Stomach (tissue), 8 donors: ENCODE measurements at regions not wholly inside any gene's neighbourhood (a gene's known extent, or its start where the extent isn't known, plus 50 kb on each side); places are given as distances from the start of the nearest gene placed in this dataset.

Experiments
- DNase-seq, 2 donors: peaks; one replicate each; pipeline versions ENCODE4 v3.0.0 to v3.0.0-alpha.2; 2013 to 2019
- H3K27ac ChIP-seq, 5 donors: fragments of 200-600 bp in 4 of 5; sonication (generic) in 4 of 5; one replicate each; pipeline ENCODE4 v1.5.1; 2013 to 2019; ENCODE audit warnings: mild to moderate bottlenecking in 1 of 5, moderate library complexity in 1 of 5
- H3K27me3 ChIP-seq, 3 donors: fragments of 200-600 bp; sonication (generic); one replicate each; pipeline ENCODE4 v1.5.1; 2017 to 2019; ENCODE audit warnings: mixed run types in 1 of 3
- H3K36me3 ChIP-seq, 4 donors: fragments of 200-600 bp; sonication (generic); 1 replicate in 3 of 4; 2 replicates in 1 of 4; pipeline ENCODE4 v1.5.1; 2016 to 2019
- H3K4me1 ChIP-seq, 4 donors: fragments of 200-600 bp; sonication (generic); one replicate each; pipeline ENCODE4 v1.5.1; 2016 to 2019
- H3K4me3 ChIP-seq, 4 donors: fragments of 200-600 bp; sonication (generic) in 3 of 4; one replicate each; pipeline ENCODE4 v1.5.1; 2016 to 2019; ENCODE audit warnings: mild to moderate bottlenecking in 1 of 4
- H3K9me3 ChIP-seq, 4 donors: fragments of 200-600 bp; sonication (generic); one replicate each; pipeline ENCODE4 v1.5.1; 2016 to 2019
- EP300 ChIP-seq: sonication (generic); formaldehyde crosslinking; IDR thresholded peaks from one replicate; pipeline ENCODE4 v1.6.1; 2017; ENCODE audit warnings: antibody characterized with exemption
- POLR2A ChIP-seq, 4 donors: fragments of 450-650 bp; IDR thresholded peaks; one replicate each; pipeline ENCODE4 v1.6.1; 2016; ENCODE audit warnings: antibody characterized with exemption in 4 of 4, control low read depth in 2 of 4, mild to moderate bottlenecking in 1 of 4, moderate library complexity in 1 of 4
- POLR2AphosphoS5 ChIP-seq, 3 donors: sonication (generic); formaldehyde crosslinking; IDR thresholded peaks; one replicate each; pipeline ENCODE4 v1.6.1; 2016; ENCODE audit warnings: antibody characterized with exemption in 3 of 3
- WGBS, 5 donors: extraction: QIAGEN DNeasy Blood & Tissue Kit in 3 of 5; methylation state at CpG; one replicate each; pipeline versions ENCODE4 v1.1.5 to v1.1.7; 2013 to 2018; 5-methylcytosine and 5-hydroxymethylcytosine counted together
- intact Hi-C: fragments of 100-400 bp; cut with DNase I; formaldehyde crosslinking; loops from one replicate; pipeline ENCODE4 v1.15.1; 2023; ENCODE audit warnings: low total_unique reads
- TF ChIP-seq, protein P1 (sequence below), 7 experiments: fragments of 450-650 bp in 4 of 7; fragments of 200-600 bp in 3 of 7; sonication (generic) in 3 of 7; IDR thresholded peaks; one replicate each; pipeline ENCODE4 v1.5.1; 2016 to 2019; ENCODE audit warnings: antibody characterized with exemption in 7 of 7, control low read depth in 2 of 7, mild to moderate bottlenecking in 1 of 7
- donor health status: healthy with polysubstance abuse.
- donor health status: Bipolar disorder and iron deficiency.
- donor health status: healthy.

DNA sequence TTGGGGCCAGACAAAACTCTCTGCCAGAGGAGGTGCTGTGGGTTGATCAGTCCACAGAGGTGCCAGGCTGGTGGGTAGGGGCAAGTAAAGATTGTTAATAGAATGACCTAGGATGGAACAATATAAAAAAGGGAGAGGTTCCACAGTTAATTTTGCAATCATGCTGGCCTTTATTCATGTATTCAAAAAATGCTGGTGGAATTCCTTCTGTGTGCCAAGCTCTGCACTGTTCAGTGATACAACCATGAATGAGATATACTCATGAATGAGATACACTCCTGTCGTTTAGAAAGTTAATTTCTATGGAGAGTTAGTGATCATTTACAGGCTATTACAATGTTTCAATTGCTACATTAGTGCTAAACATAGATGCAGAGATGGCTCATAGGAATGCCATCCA is 252.6 kb upstream of the RMST start:
- DNase-seq, result no peak
- 56 to 83% (median 65%) methylated on average over 1 of the region's 1 CpG for WGBS, 5 donors
- Histone ChIP-seq H3K4me1 (no peaks in the 10 kb centered on the region), H3K4me3 (no peak overlapping the region), H3K27ac (no peak overlapping the region), H3K9me3 (peaks cover 0 to 5% (median 0%) of the 10 kb centered on the region in 4 donors), H3K36me3 (no peaks in the 10 kb centered on the region), H3K27me3 (no peaks in the 10 kb centered on the region)
- no peak for TF ChIP-seq POLR2A (IDR thresholded peaks at IDR 0.05)
- TF ChIP-seq EP300, result no peak
- no peak for TF ChIP-seq POLR2AphosphoS5 (IDR thresholded peaks at IDR 0.05)
- TF ChIP-seq, protein P1, sequence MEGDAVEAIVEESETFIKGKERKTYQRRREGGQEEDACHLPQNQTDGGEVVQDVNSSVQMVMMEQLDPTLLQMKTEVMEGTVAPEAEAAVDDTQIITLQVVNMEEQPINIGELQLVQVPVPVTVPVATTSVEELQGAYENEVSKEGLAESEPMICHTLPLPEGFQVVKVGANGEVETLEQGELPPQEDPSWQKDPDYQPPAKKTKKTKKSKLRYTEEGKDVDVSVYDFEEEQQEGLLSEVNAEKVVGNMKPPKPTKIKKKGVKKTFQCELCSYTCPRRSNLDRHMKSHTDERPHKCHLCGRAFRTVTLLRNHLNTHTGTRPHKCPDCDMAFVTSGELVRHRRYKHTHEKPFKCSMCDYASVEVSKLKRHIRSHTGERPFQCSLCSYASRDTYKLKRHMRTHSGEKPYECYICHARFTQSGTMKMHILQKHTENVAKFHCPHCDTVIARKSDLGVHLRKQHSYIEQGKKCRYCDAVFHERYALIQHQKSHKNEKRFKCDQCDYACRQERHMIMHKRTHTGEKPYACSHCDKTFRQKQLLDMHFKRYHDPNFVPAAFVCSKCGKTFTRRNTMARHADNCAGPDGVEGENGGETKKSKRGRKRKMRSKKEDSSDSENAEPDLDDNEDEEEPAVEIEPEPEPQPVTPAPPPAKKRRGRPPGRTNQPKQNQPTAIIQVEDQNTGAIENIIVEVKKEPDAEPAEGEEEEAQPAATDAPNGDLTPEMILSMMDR (IDR thresholded peaks at IDR 0.05), result no peak
- intact Hi-C loops, result no loop called here

GRCh38 chr12:97211416-97211930 is 251.1 kb upstream of the RMST start:
- H3K27ac ChIP-seq, result no peak overlapping the region
- intact Hi-C loops, result no loop called here
- no peaks in the 10 kb centered on the region for H3K4me1 ChIP-seq
- 58 to 70% (median 67%) methylated on average over 1 of the region's 1 CpG for whole genome bisulfite sequencing, 5 donors
- H3K9me3 ChIP-seq, result no peaks in the 10 kb centered on the region
- no peak overlapping the region for H3K4me3 ChIP-seq
- no peaks in the 10 kb centered on the region for H3K27me3 ChIP-seq
- no peaks in the 10 kb centered on the region for H3K36me3 ChIP-seq
- TF ChIP-seq EP300, result no peak
- DNase-seq, result no peak

DNA sequence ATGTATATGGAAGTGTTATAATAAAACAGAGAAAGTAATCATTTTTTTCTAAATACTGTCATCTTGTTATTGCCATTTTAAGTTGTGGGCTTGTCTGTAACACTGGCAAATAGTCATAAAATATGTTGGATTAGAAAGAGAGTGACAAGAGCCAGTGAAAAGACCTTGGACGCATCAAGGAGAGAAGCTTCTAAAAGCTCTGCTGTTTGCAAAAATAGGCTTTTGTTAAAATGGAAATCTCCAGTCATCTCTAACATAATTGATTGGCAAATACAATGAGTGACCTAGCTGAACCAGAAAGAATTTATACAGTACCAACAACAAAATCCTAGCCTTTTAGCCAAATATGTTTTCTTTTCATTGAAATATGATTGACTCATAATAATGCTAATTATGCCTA is 245.8 kb upstream of the RMST start:
- Histone ChIP-seq H3K27me3 (no peaks in the 10 kb centered on the region), H3K36me3 (no peaks in the 10 kb centered on the region), H3K4me1 (no peaks in the 10 kb centered on the region), H3K9me3 (no peaks in the 10 kb centered on the region), H3K27ac (no peak overlapping the region), H3K4me3 (no peak overlapping the region)
- WGBS, 5 donors, result 69 to 87% (median 77%) methylated on average over 1 of the region's 1 CpG
- TF ChIP-seq EP300, result no peak
- no peak for DNase-seq
- intact Hi-C loops, result no loop called here

DNA sequence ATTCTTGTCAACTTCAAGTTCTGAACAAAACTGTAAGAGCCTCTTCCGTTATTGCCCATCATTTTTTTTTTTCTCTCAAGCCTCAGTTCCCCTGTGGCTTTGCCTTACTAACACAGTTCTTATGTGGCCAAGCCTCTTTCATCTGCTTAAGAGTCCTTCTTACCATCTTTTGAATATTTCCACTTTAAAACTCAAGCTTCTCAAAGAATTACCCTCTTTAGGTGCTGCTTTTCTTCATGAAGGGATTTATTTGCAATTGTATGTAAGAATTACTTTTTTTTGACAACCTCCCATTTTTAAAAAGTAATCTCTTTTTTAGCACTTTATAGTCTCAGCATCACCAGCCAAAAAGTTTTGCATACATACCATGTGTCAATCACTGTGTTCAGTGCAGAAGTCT is 240.2 kb upstream of the RMST start:
- WGBS, 5 donors, result 74 to 85% (median 83%) methylated on average over 1 of the region's 1 CpG
- TF ChIP-seq, protein P1 (IDR thresholded peaks at IDR 0.05), result no peak
- TF ChIP-seq POLR2A (IDR thresholded peaks at IDR 0.05) (no peak), POLR2AphosphoS5 (IDR thresholded peaks at IDR 0.05) (no peak), EP300 (no peak)

GRCh38 chr12:97223419-97223818 is 239.2 kb upstream of the RMST start:
- H3K36me3 ChIP-seq, result no peaks in the 10 kb centered on the region
- TF ChIP-seq, protein P1 (IDR thresholded peaks at IDR 0.05), result no peak
- TF ChIP-seq EP300, result no peak
- TF ChIP-seq POLR2A (IDR thresholded peaks at IDR 0.05), result no peak
- no peak for TF ChIP-seq POLR2AphosphoS5 (IDR thresholded peaks at IDR 0.05)
- 66 to 90% (median 83%) methylated on average over 1 of the region's 1 CpG for WGBS, 5 donors

More for the DNA sequence above, 240.2 kb upstream of the RMST start:
- Histone ChIP-seq H3K27ac (no peak overlapping the region), H3K9me3 (no peaks in the 10 kb centered on the region), H3K36me3 (no peaks in the 10 kb centered on the region), H3K4me3 (no peak overlapping the region), H3K27me3 (no peaks in the 10 kb centered on the region), H3K4me1 (no peaks in the 10 kb centered on the region)
- no peak for DNase-seq
- intact Hi-C loops, result no loop called here

More at GRCh38 chr12:97223419-97223818, 239.2 kb upstream of the RMST start:
- Histone ChIP-seq H3K27ac (no peak overlapping the region), H3K4me1 (no peaks in the 10 kb centered on the region), H3K4me3 (no peak overlapping the region), H3K9me3 (no peaks in the 10 kb centered on the region), H3K27me3 (no peaks in the 10 kb centered on the region)
- intact Hi-C loops, result no loop called here
- DNase-seq, result no peak
